Testis (tissue), 2 donors: ENCODE measurements at regions not wholly inside any gene's neighbourhood (a gene's known extent, or its start where the extent isn't known, plus 50 kb on each side); places are given as distances from the start of the nearest gene placed in this dataset.

Source experiments
- DNase-seq: peaks from one replicate; pipeline ENCODE4 v3.0.0-alpha.2; 2019
- H3K27ac ChIP-seq, 2 donors: fragments of 200-600 bp; sonication (generic); one replicate each; pipeline ENCODE4 v1.5.1; 2019
- H3K27me3 ChIP-seq: fragments of 200-600 bp; sonication (generic); one replicate; pipeline ENCODE4 v1.5.1; 2019
- H3K36me3 ChIP-seq: fragments of 200-600 bp; sonication (generic); one replicate; pipeline ENCODE4 v1.5.1; 2017; ENCODE audit warnings: low read depth; ENCODE audit errors: missing control alignments
- H3K4me1 ChIP-seq: fragments of 200-600 bp; sonication (generic); one replicate; pipeline ENCODE4 v1.5.1; 2019
- H3K4me3 ChIP-seq, 2 donors: fragments of 200-600 bp; sonication (generic); one replicate each; pipeline ENCODE4 v1.5.1; 2017 to 2019
- H3K9me3 ChIP-seq: fragments of 200-600 bp; sonication (generic); one replicate; pipeline ENCODE4 v1.5.1; 2017
- CTCF ChIP-seq, 3 experiments: fragments of 450-650 bp in 2 of 3; fragments of 200-600 bp in 1 of 3; sonication (generic) in 1 of 3; IDR thresholded peaks; one replicate each; pipeline ENCODE4 v1.5.1; 2016 to 2019; ENCODE audit warnings: antibody characterized with exemption in 3 of 3, mild to moderate bottlenecking in 2 of 3, moderate library complexity in 1 of 3
- POLR2A ChIP-seq: fragments of 450-650 bp; IDR thresholded peaks from one replicate; pipeline ENCODE4 v1.6.1; 2017; ENCODE audit warnings: antibody characterized with exemption, mild to moderate bottlenecking, moderate library complexity
- WGBS, 2 donors: methylation state at CpG; one replicate each; pipeline ENCODE4 v1.1.5; 2018; 5-methylcytosine and 5-hydroxymethylcytosine counted together
- intact Hi-C: fragments of 100-400 bp; cut with DNase I; formaldehyde crosslinking; loops from one replicate; pipeline ENCODE4 v1.15.1; 2023; ENCODE audit warnings: low total_unique reads

GRCh38 chrX:39733745-39734144 is 364.0 kb downstream of the BCOR start:
- H3K27ac ChIP-seq = no peak overlapping the region
- no peak overlapping the region for H3K4me3 ChIP-seq
- intact Hi-C loops = no loop called here
- no peaks in the 10 kb centered on the region for H3K36me3 ChIP-seq
- peaks cover 2% of the 10 kb centered on the region for H3K4me1 ChIP-seq
- DNase-seq = no peak
- H3K9me3 ChIP-seq = no peaks in the 10 kb centered on the region
- whole genome bisulfite sequencing, 2 donors = 93% methylated on average over 1 of the region's 1 CpG; no CpG with 5 or more reads in 1 of the 2 donors
- H3K27me3 ChIP-seq = no peaks in the 10 kb centered on the region
- TF ChIP-seq CTCF (IDR thresholded peaks at IDR 0.05) = no peak
- no peak for TF ChIP-seq POLR2A

- Histone ChIP-seq H3K4me1 (peaks cover 2% of the 10 kb centered on the region), H3K4me3 (no peak overlapping the region), H3K9me3 (no peaks in the 10 kb centered on the region), H3K27me3 (no peaks in the 10 kb centered on the region), H3K36me3 (no peaks in the 10 kb centered on the region), H3K27ac (no peak overlapping the region)
- intact Hi-C loops = no loop called here
- no peak for DNase-seq
- TF ChIP-seq CTCF (IDR thresholded peaks at IDR 0.05) (no peak), POLR2A (no peak)
- 76 to 81% methylated on average over 2 of the region's 2 CpGs for WGBS, 2 donors
Observed at GRCh38 chrX:39734174-39734776, 363.5 kb downstream of the BCOR start.

- 67 to 85% methylated on average over 8 to 22 of the region's 22 CpGs for WGBS, 2 donors
Observed at GRCh38 chrX:39736216-39737211, 361.2 kb downstream of the BCOR start.

GRCh38 chrX:39739585-39739984 is 358.2 kb downstream of the BCOR start:
- intact Hi-C loops = no loop called here
- WGBS, 2 donors = 91 to 96% methylated on average over 6 to 7 of the region's 7 CpGs

More at GRCh38 chrX:39736216-39737211, 361.2 kb downstream of the BCOR start:
- Histone ChIP-seq H3K27me3 (no peaks in the 10 kb centered on the region), H3K9me3 (no peaks in the 10 kb centered on the region), H3K36me3 (no peaks in the 10 kb centered on the region), H3K4me1 (peaks cover 2% of the 10 kb centered on the region), H3K4me3 (no peak overlapping the region), H3K27ac (no peak overlapping the region)
- intact Hi-C loops = no loop called here
- TF ChIP-seq CTCF (IDR thresholded peaks at IDR 0.05) = no peak
- no peak for TF ChIP-seq POLR2A
- DNase-seq = peak; percentile 80

More at GRCh38 chrX:39739585-39739984, 358.2 kb downstream of the BCOR start:
- H3K4me3 ChIP-seq = no peak overlapping the region
- no peak overlapping the region for H3K27ac ChIP-seq
- no peaks in the 10 kb centered on the region for H3K27me3 ChIP-seq
- H3K9me3 ChIP-seq = no peaks in the 10 kb centered on the region
- no peaks in the 10 kb centered on the region for H3K36me3 ChIP-seq
- DNase-seq = no peak
- peaks cover 2% of the 10 kb centered on the region for H3K4me1 ChIP-seq
- no peak for TF ChIP-seq CTCF (IDR thresholded peaks at IDR 0.05)
- TF ChIP-seq POLR2A = no peak
